Endothelial cell of umbilical vein (primary cell): ENCODE measurements at regions not wholly inside any gene's neighbourhood (a gene's known extent, or its start where the extent isn't known, plus 50 kb on each side); places are given as distances from the start of the nearest gene placed in this dataset.

ENCODE experiments used
- BruUV-seq: library from RNA; stranded (reverse); fragments of 400-500 nt; replicated peaks from 2 replicates; lab custom pipeline; 2021; lab: Mats Ljungman, UMichigan
- CTCF ChIA-PET: fragments of 300-600, 350-600 bp; sonication (Branson Sonifier 250); formaldehyde crosslinking; loops from one replicate; lab custom pipeline; 2021; ENCODE audit warnings: antibody characterized with exemption, inconsistent platforms; lab: Charles Lee
- POLR2A ChIA-PET: fragments of 300-600, 350-600 bp; sonication (Branson Sonifier 250); formaldehyde crosslinking; loops from one replicate; lab custom pipeline; 2021; ENCODE audit warnings: antibody characterized with exemption, inconsistent platforms; lab: Charles Lee
- DNase-seq: peaks from one replicate; pipeline ENCODE4 v3.0.0-alpha.2; 2011; ENCODE audit warnings: low read depth, low spot score
- FAIRE-seq: peaks from 2 replicates; lab custom pipeline; 2011; peaks lifted over from hg19 to GRCh38; lab: Jason Lieb, UNC
- H2AFZ ChIP-seq: 2 replicates; pipeline ENCODE4 v1.6.0; 2012; ENCODE audit warnings: low read depth, low read length, control low read depth, inconsistent platforms
- H3K27ac ChIP-seq: 2 replicates; pipeline ENCODE4 v1.5.1; 2011; ENCODE audit warnings: low read depth, mild to moderate bottlenecking, control low read depth, low read length, moderate library complexity; ENCODE audit not compliant: insufficient read depth
- H3K27me3 ChIP-seq, 2 experiments: 2 replicates each; pipeline versions ENCODE4 v1.6.0 to v1.6.1; 2011; ENCODE audit warnings: low read length in 2 of 2, mixed read lengths in 1 of 2; ENCODE audit not compliant: control insufficient read depth in 2 of 2, insufficient read depth in 2 of 2
- H3K36me3 ChIP-seq, 2 experiments: 2 replicates in 1 of 2; 3 replicates in 1 of 2; pipeline ENCODE4 v1.5.1; 2011; ENCODE audit warnings: low read length in 2 of 2, mild to moderate bottlenecking in 1 of 2, moderate library complexity in 1 of 2; ENCODE audit not compliant: control insufficient read depth in 2 of 2, insufficient read depth in 2 of 2; ENCODE audit errors: extremely low read depth in 1 of 2
- H3K4me1 ChIP-seq: 3 replicates; pipeline ENCODE4 v1.5.1; 2011; ENCODE audit warnings: mild to moderate bottlenecking, low read length; ENCODE audit not compliant: control insufficient read depth, insufficient read depth; ENCODE audit errors: extremely low read depth
- H3K4me2 ChIP-seq: 2 replicates; pipeline ENCODE4 v1.6.1; 2011; ENCODE audit warnings: low read length, control low read depth, mixed read lengths; ENCODE audit not compliant: insufficient read depth
- H3K4me3 ChIP-seq, 3 experiments: fragments of 200-600 bp in 1 of 3; sonication (generic), shearing (Covaris generic) in 1 of 3; replicated peaks in 1 of 3; 2 replicates each; pipeline ENCODE4 v1.5.1; 2011 to 2016; ENCODE audit warnings: control low read depth in 3 of 3, low read length in 3 of 3, mild to moderate bottlenecking in 2 of 3, inconsistent platforms in 1 of 3, low read depth in 1 of 3, moderate library complexity in 1 of 3; ENCODE audit not compliant: insufficient read depth in 1 of 3
- H3K79me2 ChIP-seq: 2 replicates; pipeline ENCODE4 v1.6.0; 2012; ENCODE audit warnings: low read length, inconsistent platforms; ENCODE audit not compliant: control insufficient read depth, insufficient read depth
- H3K9ac ChIP-seq: replicated peaks from 2 replicates; pipeline ENCODE3; 2011; ENCODE audit warnings: low read length, control low read depth; ENCODE audit not compliant: insufficient read depth; ENCODE audit errors: extremely low read depth
- H3K9me1 ChIP-seq: replicated peaks from 3 replicates; pipeline ENCODE4 v1.6.0; 2011; ENCODE audit warnings: mild to moderate bottlenecking, low read length; ENCODE audit not compliant: control insufficient read depth, insufficient read depth; ENCODE audit errors: extremely low read depth
- H3K9me3 ChIP-seq: replicated peaks from 2 replicates; pipeline ENCODE4 v1.5.1; 2012; ENCODE audit warnings: low read length, inconsistent platforms; ENCODE audit not compliant: control insufficient read depth, insufficient read depth
- H4K20me1 ChIP-seq: replicated peaks from 2 replicates; pipeline ENCODE3; 2011; ENCODE audit warnings: mild to moderate bottlenecking, low read length; ENCODE audit not compliant: control insufficient read depth, insufficient read depth; ENCODE audit errors: extremely low read depth
- EZH2 ChIP-seq: IDR thresholded peaks from 2 replicates; pipeline ENCODE4 v1.6.1; 2012; ENCODE audit warnings: borderline replicate concordance, low read depth, mild to moderate bottlenecking, moderate library complexity, low read length, inconsistent platforms; ENCODE audit not compliant: severe bottlenecking
- GATA2 ChIP-seq: IDR thresholded peaks from 2 replicates; pipeline ENCODE4 v1.7.0; 2011; ENCODE audit warnings: low read depth, mild to moderate bottlenecking, moderate library complexity, mixed read lengths, low read length; ENCODE audit not compliant: insufficient read length, insufficient read depth
- JUN ChIP-seq: IDR thresholded peaks from 2 replicates; pipeline ENCODE4 v1.6.1; 2011; ENCODE audit warnings: borderline replicate concordance, low read depth; ENCODE audit not compliant: insufficient read length, insufficient read depth
- POLR2AphosphoS5 ChIP-seq: IDR thresholded peaks from 2 replicates; pipeline ENCODE4 v1.6.1; 2012; ENCODE audit warnings: low read depth, mild to moderate bottlenecking, control low read depth, low read length, moderate library complexity; ENCODE audit not compliant: insufficient read depth
- dilution Hi-C: fragments of 300-500 bp; cut with MboI; formaldehyde crosslinking; loops from one replicate; pipeline ENCODE4 v1.15.0; 2019; ENCODE audit warnings: low sequenced_read_pairs; ENCODE audit not compliant: extremely low pct_ligation_motif_present
- intact Hi-C: fragments of 100-400 bp; cut with micrococcal nuclease; formaldehyde crosslinking; loops from one replicate; pipeline ENCODE4 v1.10.0; 2022
- TF ChIP-seq, protein P1 (sequence below), 2 donors: IDR thresholded peaks; 1 replicate in 1 of 2; 2 replicates in 1 of 2; pipeline ENCODE4 v1.5.1; 2011; ENCODE audit warnings: low read length in 2 of 2, mild to moderate bottlenecking in 2 of 2, moderate library complexity in 2 of 2, control low read depth in 1 of 2, inconsistent platforms in 1 of 2, low read depth in 1 of 2; ENCODE audit not compliant: insufficient read depth in 1 of 2; ENCODE audit errors: extremely low read depth in 1 of 2
- TF ChIP-seq, protein P2 (sequence below): IDR thresholded peaks from 2 replicates; pipeline ENCODE4 v1.6.1; 2011; ENCODE audit not compliant: insufficient read depth, insufficient read length

DNA sequence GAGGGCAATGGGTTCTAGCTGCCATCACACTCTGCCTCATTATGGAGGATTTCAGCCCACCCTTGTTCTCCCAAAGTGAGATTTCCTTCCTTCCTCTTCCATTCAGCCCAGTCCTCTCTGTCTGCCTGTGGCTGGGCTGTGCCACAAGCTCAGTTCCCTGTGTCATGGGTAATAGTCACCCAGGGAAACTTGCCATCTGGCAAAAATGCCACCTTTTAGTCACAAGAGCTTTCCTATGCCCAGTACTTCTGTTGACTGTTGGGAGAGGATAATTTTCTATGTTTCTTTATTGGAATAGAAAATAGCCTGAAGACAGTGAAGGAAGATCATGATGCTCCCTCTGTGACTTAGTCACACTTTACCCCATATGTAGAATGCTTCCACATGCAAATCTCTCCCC lies 71.4 kb downstream of the TLR4 start:
- no peaks in the 10 kb centered on the region for H4K20me1 ChIP-seq
- no peak for TF ChIP-seq POLR2AphosphoS5
- no peaks in the 10 kb centered on the region for H3K79me2 ChIP-seq
- H3K4me2 ChIP-seq = no peak overlapping the region
- no peak overlapping the region for H3K27ac ChIP-seq
- H3K4me1 ChIP-seq = no peaks in the 10 kb centered on the region
- intact Hi-C loops (no loop called here), dilution Hi-C loops (no loop called here)
- H3K9ac ChIP-seq = no peak overlapping the region
- DNase-seq (no peak), FAIRE-seq (no peak)
- no peak overlapping the region for H2AFZ ChIP-seq
- no peaks in the 10 kb centered on the region for H3K9me1 ChIP-seq
- CTCF ChIA-PET = no interaction called here
- BruUV-seq = no TSS peak
- H3K36me3 ChIP-seq = no peaks in the 10 kb centered on the region
- no peak overlapping the region for H3K4me3 ChIP-seq
- no peaks in the 10 kb centered on the region for H3K9me3 ChIP-seq
- H3K27me3 ChIP-seq = peaks cover 0 to 4% of the 10 kb centered on the region in 2 experiments
- POLR2A ChIA-PET = no interaction called here

- intact Hi-C loops = loop anchor here (2.0 kb wide), 1 partner anchor 23 kb away; no protein-coding TSS in a partner anchor
Measured at GRCh38 chr9:117777823-117778222, 73.6 kb downstream of the TLR4 start.

More at GRCh38 chr9:117777823-117778222, 73.6 kb downstream of the TLR4 start:
- H3K9ac ChIP-seq = no peak overlapping the region
- dilution Hi-C loops = no loop called here
- ChIA-PET POLR2A (no interaction called here), CTCF (no interaction called here)
- no peak overlapping the region for H3K27ac ChIP-seq
- H4K20me1 ChIP-seq = no peaks in the 10 kb centered on the region
- peaks cover 0 to 4% of the 10 kb centered on the region in 2 experiments for H3K27me3 ChIP-seq
- no peaks in the 10 kb centered on the region for H3K79me2 ChIP-seq
- H3K4me2 ChIP-seq = no peak overlapping the region
- no peaks in the 10 kb centered on the region for H3K9me3 ChIP-seq
- H3K36me3 ChIP-seq = no peaks in the 10 kb centered on the region
- no peak overlapping the region for H2AFZ ChIP-seq
- TF ChIP-seq EZH2 (no peak), JUN (no peak), GATA2 (no peak)
- TF ChIP-seq, protein P1, sequence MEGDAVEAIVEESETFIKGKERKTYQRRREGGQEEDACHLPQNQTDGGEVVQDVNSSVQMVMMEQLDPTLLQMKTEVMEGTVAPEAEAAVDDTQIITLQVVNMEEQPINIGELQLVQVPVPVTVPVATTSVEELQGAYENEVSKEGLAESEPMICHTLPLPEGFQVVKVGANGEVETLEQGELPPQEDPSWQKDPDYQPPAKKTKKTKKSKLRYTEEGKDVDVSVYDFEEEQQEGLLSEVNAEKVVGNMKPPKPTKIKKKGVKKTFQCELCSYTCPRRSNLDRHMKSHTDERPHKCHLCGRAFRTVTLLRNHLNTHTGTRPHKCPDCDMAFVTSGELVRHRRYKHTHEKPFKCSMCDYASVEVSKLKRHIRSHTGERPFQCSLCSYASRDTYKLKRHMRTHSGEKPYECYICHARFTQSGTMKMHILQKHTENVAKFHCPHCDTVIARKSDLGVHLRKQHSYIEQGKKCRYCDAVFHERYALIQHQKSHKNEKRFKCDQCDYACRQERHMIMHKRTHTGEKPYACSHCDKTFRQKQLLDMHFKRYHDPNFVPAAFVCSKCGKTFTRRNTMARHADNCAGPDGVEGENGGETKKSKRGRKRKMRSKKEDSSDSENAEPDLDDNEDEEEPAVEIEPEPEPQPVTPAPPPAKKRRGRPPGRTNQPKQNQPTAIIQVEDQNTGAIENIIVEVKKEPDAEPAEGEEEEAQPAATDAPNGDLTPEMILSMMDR (IDR thresholded peaks at IDR 0.05; ENCODE audit: extremely low read depth in 1 of 2, insufficient read depth in 1 of 2, low read depth in 1 of 2, low read length in 2 of 2) = no peak
- TF ChIP-seq, protein P2, sequence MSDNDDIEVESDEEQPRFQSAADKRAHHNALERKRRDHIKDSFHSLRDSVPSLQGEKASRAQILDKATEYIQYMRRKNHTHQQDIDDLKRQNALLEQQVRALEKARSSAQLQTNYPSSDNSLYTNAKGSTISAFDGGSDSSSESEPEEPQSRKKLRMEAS = no peak
- DNase-seq = no peak
- H3K4me3 ChIP-seq = no peak overlapping the region
- H3K4me1 ChIP-seq = peaks cover 2% of the 10 kb centered on the region
- no peaks in the 10 kb centered on the region for H3K9me1 ChIP-seq
- no peak for FAIRE-seq
- BruUV-seq = no TSS peak
